ENCODE measurements at regions not wholly inside any gene's neighbourhood (a gene's known extent, or its start where the extent isn't known, plus 50 kb on each side); places are given as distances from the start of the nearest gene placed in this dataset.
"Not testable (repeated sequence)": the region's sequence is repeated elsewhere in the genome, so short reads cannot be mapped to it uniquely, and the experiment has no call there.

- Mint-ChIP-seq H3K27me3 (peaks cover 0 to 11% (median 0%) of the 10 kb centered on the region in 3 donors), H3K36me3 (no peaks in the 10 kb centered on the region), H3K4me1 (no peaks in the 10 kb centered on the region), H3K4me3 (no peak overlapping the region), H3K9me3 (no peaks in the 10 kb centered on the region), H3K27ac (no peak overlapping the region)
- no peak for DNase-seq
- no peak for ATAC-seq (ENCODE audit: low read depth in 2 of 2)
Observed at GRCh38 chr7:12923971-12924370, 236.5 kb downstream of the ARL4A start.

- DNase-seq, result no peak
- H3K27me3 Mint-ChIP-seq, result peaks cover 0 to 11% (median 0%) of the 10 kb centered on the region in 3 donors
- no peak overlapping the region for H3K27ac Mint-ChIP-seq
- H3K9me3 Mint-ChIP-seq, result no peaks in the 10 kb centered on the region
- no peaks in the 10 kb centered on the region for H3K36me3 Mint-ChIP-seq
- no peak overlapping the region for H3K4me3 Mint-ChIP-seq
- no peaks in the 10 kb centered on the region for H3K4me1 Mint-ChIP-seq
- ATAC-seq (ENCODE audit: low read depth in 2 of 2), result no peak
Observed at GRCh38 chr7:12926206-12926605, 238.8 kb downstream of the ARL4A start.

- Mint-ChIP-seq H3K4me1 (no peaks in the 10 kb centered on the region), H3K9me3 (no peaks in the 10 kb centered on the region), H3K4me3 (no peak overlapping the region), H3K27me3 (peaks cover 0 to 11% (median 0%) of the 10 kb centered on the region in 3 donors), H3K27ac (no peak overlapping the region), H3K36me3 (no peaks in the 10 kb centered on the region)
- ATAC-seq (ENCODE audit: low read depth in 2 of 2) (no peak), DNase-seq (no peak)
Observed at GRCh38 chr7:12927635-12928434, 240.4 kb downstream of the ARL4A start.

- H3K9me3 Mint-ChIP-seq, result no peaks in the 10 kb centered on the region
- H3K4me3 Mint-ChIP-seq, result no peak overlapping the region
- H3K4me1 Mint-ChIP-seq, result no peaks in the 10 kb centered on the region
- ATAC-seq (ENCODE audit: low read depth in 2 of 2), result no peak
- peaks cover 0 to 11% (median 0%) of the 10 kb centered on the region in 3 donors for H3K27me3 Mint-ChIP-seq
- H3K27ac Mint-ChIP-seq, result no peak overlapping the region
- no peaks in the 10 kb centered on the region for H3K36me3 Mint-ChIP-seq
- DNase-seq, result no peak
Observed at GRCh38 chr7:12929476-12930140, 242.2 kb downstream of the ARL4A start.

GRCh38 chr7:12930534-12930933 is 243.1 kb downstream of the ARL4A start:
- no peaks in the 10 kb centered on the region for H3K36me3 Mint-ChIP-seq
- H3K27ac Mint-ChIP-seq, result no peak overlapping the region
- H3K27me3 Mint-ChIP-seq, result peaks cover 0 to 11% (median 0%) of the 10 kb centered on the region in 3 donors
- no peak for ATAC-seq (ENCODE audit: low read depth in 2 of 2)
- no peaks in the 10 kb centered on the region for H3K4me1 Mint-ChIP-seq
- no peak for DNase-seq
- H3K9me3 Mint-ChIP-seq, result no peaks in the 10 kb centered on the region
- no peak overlapping the region for H3K4me3 Mint-ChIP-seq

GRCh38 chr7:12931465-12931864 is 244.0 kb downstream of the ARL4A start:
- H3K9me3 Mint-ChIP-seq, H3K4me3 Mint-ChIP-seq: not testable (repeated sequence)
- peaks cover 0 to 11% (median 0%) of the 10 kb centered on the region in 3 donors for H3K27me3 Mint-ChIP-seq

GRCh38 chr7:12939694-12940093 is 252.3 kb downstream of the ARL4A start:
- H3K9me3 Mint-ChIP-seq, result peaks cover 0 to 6% (median 3%) of the 10 kb centered on the region in 7 donors
- H3K27me3 Mint-ChIP-seq, result peaks cover 0 to 6% (median 0%) of the 10 kb centered on the region in 3 donors
- H3K4me3 Mint-ChIP-seq, result no peak overlapping the region
- H3K4me1 Mint-ChIP-seq, result peaks cover 0 to 2% (median 0%) of the 10 kb centered on the region in 3 donors
- no peak for ATAC-seq (ENCODE audit: low read depth in 2 of 2)
- peaks cover 0 to 7% of the 10 kb centered on the region in 2 donors for H3K36me3 Mint-ChIP-seq
- no peak overlapping the region for H3K27ac Mint-ChIP-seq
- DNase-seq, result no peak

More at GRCh38 chr7:12931465-12931864, 244.0 kb downstream of the ARL4A start:
- not testable (repeated sequence) for H3K27ac Mint-ChIP-seq; H3K36me3 Mint-ChIP-seq; ATAC-seq (ENCODE audit: low read depth in 2 of 2); H3K4me1 Mint-ChIP-seq; DNase-seq

GRCh38 chr7:12941512-12941911 is 254.1 kb downstream of the ARL4A start:
- no peaks in the 10 kb centered on the region for H3K4me1 Mint-ChIP-seq
- H3K9me3 Mint-ChIP-seq, result peaks cover 0 to 6% (median 3%) of the 10 kb centered on the region in 7 donors
- DNase-seq (no peak), ATAC-seq (ENCODE audit: low read depth in 2 of 2) (no peak)
- H3K27ac Mint-ChIP-seq, result no peak overlapping the region
- peaks cover 0 to 7% of the 10 kb centered on the region in 2 donors for H3K36me3 Mint-ChIP-seq
- no peak overlapping the region for H3K4me3 Mint-ChIP-seq
- peaks cover 0 to 6% (median 0%) of the 10 kb centered on the region in 3 donors for H3K27me3 Mint-ChIP-seq

GRCh38 chr7:12942609-12943008 is 255.2 kb downstream of the ARL4A start:
- DNase-seq (no peak), ATAC-seq (ENCODE audit: low read depth in 2 of 2) (no peak)
- no peak overlapping the region for H3K27ac Mint-ChIP-seq
- H3K9me3 Mint-ChIP-seq, result peaks cover 0 to 6% (median 2%) of the 10 kb centered on the region in 7 donors
- H3K27me3 Mint-ChIP-seq, result peaks cover 0 to 6% (median 0%) of the 10 kb centered on the region in 3 donors
- peaks cover 0 to 7% of the 10 kb centered on the region in 2 donors for H3K36me3 Mint-ChIP-seq
- H3K4me3 Mint-ChIP-seq, result no peak overlapping the region
- H3K4me1 Mint-ChIP-seq, result no peaks in the 10 kb centered on the region

GRCh38 chr7:12943781-12944180 is 256.3 kb downstream of the ARL4A start:
- H3K9me3 Mint-ChIP-seq, result peaks cover 0 to 6% (median 2%) of the 10 kb centered on the region in 7 donors
- peaks cover 0 to 7% of the 10 kb centered on the region in 2 donors for H3K36me3 Mint-ChIP-seq
- no peaks in the 10 kb centered on the region for H3K4me1 Mint-ChIP-seq
- no peak overlapping the region for H3K4me3 Mint-ChIP-seq
- DNase-seq (no peak), ATAC-seq (ENCODE audit: low read depth in 2 of 2) (no peak)
- peaks cover 0 to 6% (median 0%) of the 10 kb centered on the region in 3 donors for H3K27me3 Mint-ChIP-seq
- no peak overlapping the region for H3K27ac Mint-ChIP-seq

GRCh38 chr7:12945901-12946300 is 258.5 kb downstream of the ARL4A start:
- H3K27ac Mint-ChIP-seq, result no peak overlapping the region
- no peaks in the 10 kb centered on the region for H3K36me3 Mint-ChIP-seq
- no peak for DNase-seq
- no peak for ATAC-seq (ENCODE audit: low read depth in 2 of 2)
- H3K9me3 Mint-ChIP-seq, result no peaks in the 10 kb centered on the region
- no peak overlapping the region for H3K4me3 Mint-ChIP-seq
- H3K4me1 Mint-ChIP-seq, result no peaks in the 10 kb centered on the region
- peaks cover 0 to 4% (median 0%) of the 10 kb centered on the region in 3 donors for H3K27me3 Mint-ChIP-seq

GRCh38 chr7:12947465-12947864 is 260.0 kb downstream of the ARL4A start:
- Mint-ChIP-seq H3K9me3 (no peaks in the 10 kb centered on the region), H3K27ac (no peak overlapping the region), H3K4me3 (no peak overlapping the region), H3K27me3 (peaks cover 0 to 4% (median 0%) of the 10 kb centered on the region in 3 donors), H3K36me3 (no peaks in the 10 kb centered on the region), H3K4me1 (no peaks in the 10 kb centered on the region)
- ATAC-seq (ENCODE audit: low read depth in 2 of 2) (no peak), DNase-seq (no peak)

- DNase-seq (no peak), ATAC-seq (ENCODE audit: low read depth in 2 of 2) (no peak)
- no peaks in the 10 kb centered on the region for H3K4me1 Mint-ChIP-seq
- no peaks in the 10 kb centered on the region for H3K36me3 Mint-ChIP-seq
- H3K9me3 Mint-ChIP-seq, result no peaks in the 10 kb centered on the region
- H3K27me3 Mint-ChIP-seq, result peaks cover 0 to 4% (median 0%) of the 10 kb centered on the region in 3 donors
- H3K4me3 Mint-ChIP-seq, result no peak overlapping the region
- no peak overlapping the region for H3K27ac Mint-ChIP-seq
Observed at GRCh38 chr7:12949060-12949931, 261.9 kb downstream of the ARL4A start.

All from naive B cell (primary cell).